WTC11 (cell line): ENCODE measurements at regions not wholly inside any gene's neighbourhood (a gene's known extent, or its start where the extent isn't known, plus 50 kb on each side); places are given as distances from the start of the nearest gene placed in this dataset.

ENCODE experiments used
- ATAC-seq: fragments of 200-7000 bp; cut with Tn5 transposase; 2 replicates; pipeline ENCODE4 v1.10.0; 2021; ENCODE audit warnings: mild to moderate bottlenecking, moderate library complexity
- CTCF ChIA-PET: fragments of 300-600 bp; sonication (Branson Sonifier 250); formaldehyde crosslinking; loops from one replicate; lab custom pipeline; 2021; ENCODE audit warnings: antibody characterized with exemption; lab: Charles Lee
- POLR2A ChIA-PET: fragments of 350-600 bp; sonication (Branson Sonifier 250); formaldehyde crosslinking; loops from one replicate; lab custom pipeline; 2021; ENCODE audit warnings: antibody characterized with exemption; lab: Charles Lee
- DNase-seq: peaks from one replicate; pipeline ENCODE4 v3.0.0; 2021; ENCODE audit warnings: low spot score
- H3K27ac Mint-ChIP-seq: 2 replicates; pipeline ENCODE4 v1.8.0; 2021; ENCODE audit warnings: mixed read lengths
- H3K27me3 Mint-ChIP-seq: 2 replicates; pipeline ENCODE4 v1.8.0; 2021; ENCODE audit warnings: low read depth, mild to moderate bottlenecking, moderate library complexity, mixed read lengths
- H3K36me3 Mint-ChIP-seq: 2 replicates; pipeline ENCODE4 v1.8.0; 2021; ENCODE audit warnings: mixed read lengths
- H3K4me1 Mint-ChIP-seq: 2 replicates; pipeline ENCODE4 v1.8.0; 2022; ENCODE audit warnings: mixed read lengths
- H3K4me3 Mint-ChIP-seq: 2 replicates; pipeline ENCODE4 v1.8.0; 2021; ENCODE audit warnings: mild to moderate bottlenecking, moderate library complexity, mixed read lengths
- H3K9me3 Mint-ChIP-seq: 2 replicates; pipeline ENCODE4 v1.8.0; 2021; ENCODE audit warnings: mixed read lengths
- ATF2 ChIP-seq: sonication (generic); formaldehyde crosslinking; IDR thresholded peaks from 2 replicates; pipeline ENCODE4 v1.8.1; 2022; ENCODE audit warnings: low read depth, missing genetic modification reagents, borderline replicate concordance
- CREB1 ChIP-seq: sonication (generic); formaldehyde crosslinking; IDR thresholded peaks from 2 replicates; pipeline ENCODE4 v1.8.0; 2023; ENCODE audit warnings: mild to moderate bottlenecking, missing genetic modification reagents
- E2F4 ChIP-seq: sonication (generic); formaldehyde crosslinking; IDR thresholded peaks from 2 replicates; pipeline ENCODE4 v1.8.1; 2022; ENCODE audit warnings: low read depth, mild to moderate bottlenecking, moderate library complexity, missing genetic modification reagents, borderline replicate concordance
- GRHL2 ChIP-seq: fragments of 250-450 bp; sonication (Bioruptor Pico); IDR thresholded peaks from 2 replicates; pipeline ENCODE4 v1.8.0; 2022; ENCODE audit warnings: mild to moderate bottlenecking, moderate library complexity; ENCODE audit not compliant: insufficient replicate concordance, severe bottlenecking
- HMGA2 ChIP-seq: fragments of 250-450 bp; sonication (Bioruptor Pico); IDR thresholded peaks from 2 replicates; pipeline ENCODE4 v1.4.0; 2021; ENCODE audit warnings: mild to moderate bottlenecking, moderate library complexity
- JAZF1 ChIP-seq: fragments of 250-450 bp; sonication (Bioruptor Pico); IDR thresholded peaks from 2 replicates; pipeline ENCODE4 v1.9.0; 2021; ENCODE audit warnings: moderate library complexity, mild to moderate bottlenecking, inconsistent platforms
- JUN ChIP-seq: sonication (generic); formaldehyde crosslinking; IDR thresholded peaks from 2 replicates; pipeline ENCODE4 v1.8.0; 2023; ENCODE audit warnings: mild to moderate bottlenecking, missing genetic modification reagents
- KAT7 ChIP-seq: sonication (generic); formaldehyde crosslinking; IDR thresholded peaks from 2 replicates; pipeline ENCODE4 v1.8.1; 2023; ENCODE audit warnings: missing genetic modification reagents, mild to moderate bottlenecking, borderline replicate concordance
- MXD4 ChIP-seq: fragments of 250-450 bp; sonication (Bioruptor Pico); IDR thresholded peaks from 2 replicates; pipeline ENCODE4 v1.8.0; 2021; ENCODE audit warnings: mild to moderate bottlenecking, moderate library complexity, borderline replicate concordance
- NFE2L1 ChIP-seq: sonication (generic); formaldehyde crosslinking; IDR thresholded peaks from 2 replicates; pipeline ENCODE4 v1.8.1; 2023; ENCODE audit warnings: missing genetic modification reagents
- PRDM15 ChIP-seq: sonication (generic); formaldehyde crosslinking; IDR thresholded peaks from 2 replicates; pipeline ENCODE4 v1.8.0; 2022; ENCODE audit warnings: missing genetic modification reagents
- SMAD3 ChIP-seq: sonication (generic); formaldehyde crosslinking; IDR thresholded peaks from 2 replicates; pipeline ENCODE4 v1.8.0; 2022; ENCODE audit warnings: missing genetic modification reagents, mild to moderate bottlenecking, borderline replicate concordance
- SMAD4 ChIP-seq: sonication (generic); formaldehyde crosslinking; IDR thresholded peaks from 2 replicates; pipeline ENCODE4 v1.8.0; 2022; ENCODE audit warnings: mild to moderate bottlenecking, missing genetic modification reagents
- SP1 ChIP-seq: sonication (generic); formaldehyde crosslinking; conservative IDR thresholded peaks from 2 replicates; pipeline ENCODE4 v1.8.1; 2022; ENCODE audit warnings: missing genetic modification reagents
- TCF7 ChIP-seq: sonication (generic); formaldehyde crosslinking; IDR thresholded peaks from 2 replicates; pipeline ENCODE4 v1.8.0; 2022; ENCODE audit warnings: mild to moderate bottlenecking, low read depth, missing genetic modification reagents, moderate library complexity
- ZBTB21 ChIP-seq: sonication (generic); formaldehyde crosslinking; IDR thresholded peaks from 2 replicates; pipeline ENCODE4 v1.8.1; 2023; ENCODE audit warnings: mild to moderate bottlenecking, missing genetic modification reagents, borderline replicate concordance
- ZMAT4 ChIP-seq: fragments of 250-450 bp; sonication (Bioruptor Pico); IDR thresholded peaks from 2 replicates; pipeline ENCODE4 v1.9.0; 2021; ENCODE audit warnings: mild to moderate bottlenecking
- ZNF138 ChIP-seq: sonication (generic); formaldehyde crosslinking; conservative IDR thresholded peaks from 2 replicates; pipeline ENCODE4 v1.8.1; 2022; ENCODE audit warnings: mild to moderate bottlenecking, moderate library complexity, missing genetic modification reagents
- ZNF281 ChIP-seq: sonication (generic); formaldehyde crosslinking; IDR thresholded peaks from 2 replicates; pipeline ENCODE4 v1.8.0; 2023; ENCODE audit warnings: mild to moderate bottlenecking, missing genetic modification reagents
- ZNF396 ChIP-seq: fragments of 250-450 bp; sonication (Bioruptor Pico); IDR thresholded peaks from 2 replicates; pipeline ENCODE4 v1.8.0; 2021; ENCODE audit warnings: mild to moderate bottlenecking, moderate library complexity, borderline replicate concordance
- ZNF423 ChIP-seq: fragments of 250-450 bp; sonication (Bioruptor Pico); IDR thresholded peaks from 2 replicates; pipeline ENCODE4 v2.1.2; 2022; ENCODE audit warnings: mild to moderate bottlenecking, moderate library complexity

- Mint-ChIP-seq H3K27ac (no peak overlapping the region), H3K4me3 (no peak overlapping the region), H3K9me3 (no peaks in the 10 kb centered on the region), H3K36me3 (no peaks in the 10 kb centered on the region), H3K27me3 (no peaks in the 10 kb centered on the region), H3K4me1 (no peaks in the 10 kb centered on the region)
- TF ChIP-seq E2F4 (no peak), CREB1 (CRISPR knock-in tag) (no peak), KAT7 (CRISPR knock-in tag) (no peak), ZNF396 (no peak), NFE2L1 (CRISPR knock-in tag) (no peak), ZMAT4 (CRISPR knock-in tag) (no peak), GRHL2 (CRISPR knock-in tag) (no peak), ATF2 (CRISPR knock-in tag) (no peak), SMAD4 (no peak), PRDM15 (CRISPR knock-in tag) (no peak), ZNF281 (no peak), ZBTB21 (CRISPR knock-in tag) (no peak)
- CTCF ChIA-PET, result no interaction called here
- DNase-seq, result no peak
- no peak for ATAC-seq
- POLR2A ChIA-PET, result interaction anchor here (0.5 kb wide), 1 partner anchor 84 kb away, joined by 4 read pairs; no protein-coding TSS in a partner anchor
These were observed 90.6 kb downstream of the TTC32 start for GRCh38 chr2:19811186-19811585.

GRCh38 chr2:19810637-19811036 is 91.1 kb downstream of the TTC32 start:
- POLR2A ChIA-PET, result interaction anchor here (0.5 kb wide), 1 partner anchor 85 kb away, joined by 4 read pairs; no protein-coding TSS in a partner anchor
- Mint-ChIP-seq H3K36me3 (no peaks in the 10 kb centered on the region), H3K4me1 (no peaks in the 10 kb centered on the region), H3K9me3 (no peaks in the 10 kb centered on the region), H3K27ac (no peak overlapping the region), H3K4me3 (no peak overlapping the region), H3K27me3 (no peaks in the 10 kb centered on the region)
- ATAC-seq (no peak), DNase-seq (no peak)
- TF ChIP-seq JAZF1, result no peak
- TF ChIP-seq ZNF423 (CRISPR knock-in tag), result no peak
- no peak for TF ChIP-seq TCF7 (CRISPR knock-in tag)
- no peak for TF ChIP-seq SP1 (CRISPR knock-in tag)
- no peak for TF ChIP-seq ZMAT4 (CRISPR knock-in tag)
- no peak for TF ChIP-seq MXD4 (CRISPR knock-in tag)
- TF ChIP-seq ATF2 (CRISPR knock-in tag), result no peak
- TF ChIP-seq ZNF138, result no peak
- TF ChIP-seq JUN (CRISPR knock-in tag), result no peak
- no peak for TF ChIP-seq HMGA2
- no peak for TF ChIP-seq SMAD3
- CTCF ChIA-PET, result no interaction called here
